H9 (cell line): ENCODE measurements at regions not wholly inside any gene's neighbourhood (a gene's known extent, or its start where the extent isn't known, plus 50 kb on each side); places are given as distances from the start of the nearest gene placed in this dataset.

Experiments
- DNase-seq: peaks from one replicate; pipeline ENCODE4 v3.0.0-alpha.2; 2017
- H2AFZ ChIP-seq: one replicate; pipeline ENCODE4 v1.6.1; 2013; ENCODE audit warnings: mild to moderate bottlenecking, low read length, control low read depth, moderate library complexity
- H2AK5ac ChIP-seq: 2 replicates; pipeline ENCODE4 v1.6.1; 2013; ENCODE audit warnings: low read length, control low read depth, mixed read lengths; ENCODE audit not compliant: insufficient read length
- H2BK120ac ChIP-seq: one replicate; pipeline ENCODE4 v1.6.1; 2013; ENCODE audit warnings: low read depth, mild to moderate bottlenecking, low read length, control low read depth, inconsistent platforms; ENCODE audit not compliant: poor library complexity, severe bottlenecking
- H2BK12ac ChIP-seq: 2 replicates; pipeline ENCODE4 v1.6.1; 2013; ENCODE audit warnings: low read length, control low read depth, mixed read lengths, low read depth; ENCODE audit not compliant: insufficient read length
- H2BK15ac ChIP-seq: 2 replicates; pipeline ENCODE4 v1.6.1; 2013; ENCODE audit warnings: low read depth, low read length, control low read depth
- H2BK20ac ChIP-seq: one replicate; pipeline ENCODE4 v1.6.1; 2013; ENCODE audit warnings: low read depth, mild to moderate bottlenecking, low read length, control low read depth, inconsistent platforms; ENCODE audit not compliant: poor library complexity, severe bottlenecking
- H2BK5ac ChIP-seq: 2 replicates; pipeline ENCODE4 v1.6.1; 2013; ENCODE audit warnings: low read length, control low read depth, mixed read lengths; ENCODE audit not compliant: insufficient read length
- H3K14ac ChIP-seq: 2 replicates; pipeline ENCODE4 v1.6.1; 2013; ENCODE audit warnings: low read length, control low read depth; ENCODE audit not compliant: insufficient read depth
- H3K18ac ChIP-seq: 2 replicates; pipeline ENCODE4 v1.6.1; 2013; ENCODE audit warnings: low read depth, mild to moderate bottlenecking, mixed read lengths, low read length, control low read depth; ENCODE audit not compliant: insufficient read length
- H3K23ac ChIP-seq: 2 replicates; pipeline ENCODE4 v1.6.1; 2013; ENCODE audit warnings: low read length, control low read depth, mixed read lengths, low read depth; ENCODE audit not compliant: insufficient read length
- H3K23me2 ChIP-seq: 2 replicates; pipeline ENCODE4 v1.6.1; 2013; ENCODE audit warnings: low read depth, mild to moderate bottlenecking, mixed read lengths, low read length, control low read depth; ENCODE audit not compliant: insufficient read length, poor library complexity, severe bottlenecking
- H3K27ac ChIP-seq: 2 replicates; pipeline ENCODE4 v1.5.1; 2013; ENCODE audit warnings: low read length, control low read depth, mixed read lengths, low read depth; ENCODE audit not compliant: insufficient read length
- H3K27me3 ChIP-seq: 2 replicates; pipeline ENCODE4 v1.6.1; 2013; ENCODE audit warnings: low read length, control low read depth, inconsistent platforms; ENCODE audit not compliant: insufficient read depth
- H3K4ac ChIP-seq: 2 replicates; pipeline ENCODE4 v1.6.1; 2013; ENCODE audit warnings: low read depth, mild to moderate bottlenecking, control low read depth, inconsistent platforms, low read length, moderate library complexity
- H3K4me1 ChIP-seq: 2 replicates; pipeline ENCODE4 v1.6.1; 2013; ENCODE audit warnings: low read length, control low read depth, inconsistent platforms; ENCODE audit not compliant: insufficient read depth
- H3K4me2 ChIP-seq: 2 replicates; pipeline ENCODE4 v1.6.1; 2013; ENCODE audit warnings: low read length, control low read depth, mixed read lengths; ENCODE audit not compliant: insufficient read length, insufficient read depth
- H3K56ac ChIP-seq: 2 replicates; pipeline ENCODE4 v1.6.1; 2013; ENCODE audit warnings: low read depth, mild to moderate bottlenecking, mixed read lengths, low read length, control low read depth; ENCODE audit not compliant: insufficient read length
- H3K79me1 ChIP-seq: 2 replicates; pipeline ENCODE4 v1.6.1; 2013; ENCODE audit warnings: low read depth, mild to moderate bottlenecking, moderate library complexity, low read length, control low read depth, inconsistent platforms; ENCODE audit not compliant: insufficient read depth, poor library complexity, severe bottlenecking
- H3K79me2 ChIP-seq: 2 replicates; pipeline ENCODE4 v1.6.1; 2013; ENCODE audit warnings: low read length, control low read depth, inconsistent platforms; ENCODE audit not compliant: insufficient read depth
- H3K9ac ChIP-seq: 2 replicates; pipeline ENCODE4 v1.6.1; 2013; ENCODE audit warnings: low read length, control low read depth, mixed read lengths; ENCODE audit not compliant: insufficient read length; ENCODE audit errors: extremely low read depth
- H3K9me3 ChIP-seq: one replicate; pipeline ENCODE4 v1.6.1; 2013; ENCODE audit warnings: low read depth, low read length, inconsistent platforms; ENCODE audit not compliant: control insufficient read depth
- H3T11ph ChIP-seq: one replicate; pipeline ENCODE4 v1.6.1; 2013; ENCODE audit warnings: mild to moderate bottlenecking, low read length, control low read depth, inconsistent platforms
- H4K20me1 ChIP-seq: one replicate; pipeline ENCODE4 v1.6.1; 2013; ENCODE audit not compliant: control insufficient read depth, insufficient read length, insufficient read depth
- H4K5ac ChIP-seq: 2 replicates; pipeline ENCODE4 v1.6.1; 2013; ENCODE audit warnings: low read depth, mild to moderate bottlenecking, mixed read lengths, low read length, control low read depth; ENCODE audit not compliant: insufficient read length
- H4K8ac ChIP-seq: replicated peaks from 2 replicates; pipeline ENCODE4 v1.6.1; 2013; ENCODE audit warnings: low read length, control low read depth, mixed read lengths, low read depth; ENCODE audit not compliant: insufficient read length
- H4K91ac ChIP-seq: 2 replicates; pipeline ENCODE4 v1.6.1; 2013; ENCODE audit warnings: low read depth, mild to moderate bottlenecking, moderate library complexity, mixed read lengths, low read length, control low read depth; ENCODE audit not compliant: insufficient read length
- H3K27ac Mint-ChIP-seq, 3 experiments: 2 replicates in 2 of 3; 3 replicates in 1 of 3; pipeline ENCODE4 v1.8.0; 2020 to 2021; ENCODE audit warnings: mixed read lengths in 3 of 3, mild to moderate bottlenecking in 1 of 3, moderate library complexity in 1 of 3
- H3K27me3 Mint-ChIP-seq: 2 replicates; pipeline ENCODE4 v1.8.0; 2021; ENCODE audit warnings: low read depth, mild to moderate bottlenecking, moderate library complexity, mixed read lengths
- H3K36me3 Mint-ChIP-seq, 3 experiments: 2 replicates in 2 of 3; 3 replicates in 1 of 3; pipeline ENCODE4 v1.8.0; 2020 to 2021; ENCODE audit warnings: low read depth in 3 of 3, mixed read lengths in 3 of 3; ENCODE audit not compliant: insufficient read depth in 1 of 3
- H3K4me1 Mint-ChIP-seq, 2 experiments: 2 replicates each; pipeline ENCODE4 v1.8.0; 2020; ENCODE audit warnings: mixed read lengths in 2 of 2
- H3K4me3 Mint-ChIP-seq, 2 experiments: 2 replicates in 1 of 2; 3 replicates in 1 of 2; pipeline ENCODE4 v1.8.0; 2020 to 2021; ENCODE audit warnings: mild to moderate bottlenecking in 2 of 2, mixed read lengths in 2 of 2, moderate library complexity in 1 of 2
- H3K9me3 Mint-ChIP-seq, 2 experiments: 2 replicates in 1 of 2; 3 replicates in 1 of 2; pipeline ENCODE4 v1.8.0; 2020; ENCODE audit warnings: mild to moderate bottlenecking in 2 of 2, mixed read lengths in 2 of 2, moderate library complexity in 1 of 2
- CTCF ChIP-seq: fragments of 200-600 bp; sonication (generic); conservative IDR thresholded peaks from 3 replicates; pipeline ENCODE4 v1.8.0; 2021; ENCODE audit warnings: antibody characterized with exemption, mild to moderate bottlenecking
- WGBS: extraction: QIAGEN DNeasy Blood & Tissue Kit; methylation state at CpG from one replicate; pipeline ENCODE4 v1.1.7; 2013; ENCODE audit warnings: missing lambda C conversion rate, low lambda C conversion rate, mixed read lengths; ENCODE audit not compliant: insufficient read length; ENCODE audit errors: extremely low coverage; 5-methylcytosine and 5-hydroxymethylcytosine counted together

DNA sequence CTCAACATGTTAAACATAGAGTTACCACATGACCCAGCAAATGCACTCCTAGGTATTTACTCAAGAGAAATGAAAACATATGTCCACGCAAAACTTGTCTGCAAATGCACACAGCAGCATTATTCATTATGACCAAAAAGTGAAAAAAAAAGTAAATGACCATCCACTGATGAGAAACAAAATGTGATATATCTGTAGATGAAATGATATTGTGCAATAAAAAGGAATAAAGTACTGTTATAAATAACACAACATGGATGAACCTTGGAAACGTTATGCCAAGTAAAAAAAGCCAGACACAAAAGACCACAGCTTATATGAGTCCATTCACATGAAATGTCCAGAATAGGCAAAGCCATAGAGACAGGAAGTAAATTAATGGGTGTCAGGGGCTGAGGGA is 61.4 kb upstream of the SKAP2 start:
- H4K91ac ChIP-seq: no peak overlapping the region
- no peak overlapping the region for H3T11ph ChIP-seq
- no peaks in the 10 kb centered on the region for H3K79me2 ChIP-seq
- Mint-ChIP-seq H3K27me3 (no peaks in the 10 kb centered on the region), H3K36me3 (no peaks in the 10 kb centered on the region), H3K4me1 (peaks cover 9 to 10% of the 10 kb centered on the region in 2 experiments; a peak in 3 of 4 replicates), H3K9me3 (no peaks in the 10 kb centered on the region), H3K4me3 (no peak overlapping the region), H3K27ac (no peak overlapping the region)
- no peak overlapping the region for H2BK5ac ChIP-seq
- H3K27me3 ChIP-seq: no peaks in the 10 kb centered on the region
- H3K27ac ChIP-seq: no peak overlapping the region
- DNase-seq: no peak
- H3K9me3 ChIP-seq: no peaks in the 10 kb centered on the region
- H3K9ac ChIP-seq: no peak overlapping the region
- no peak overlapping the region for H2BK120ac ChIP-seq
- H3K4ac ChIP-seq: no peak overlapping the region
- no peak overlapping the region for H3K56ac ChIP-seq
- no peak overlapping the region for H3K14ac ChIP-seq
- 0 out of 2 replicates have a peak, but pooled peaks cover 3% of the 10 kb centered on the region for H3K4me1 ChIP-seq
- no peak overlapping the region for H3K23ac ChIP-seq
- no peak overlapping the region for H2BK15ac ChIP-seq
- TF ChIP-seq CTCF: no peak
- H3K79me1 ChIP-seq: no peaks in the 10 kb centered on the region
- no peaks in the 10 kb centered on the region for H4K20me1 ChIP-seq
- no peak overlapping the region for H2BK20ac ChIP-seq
- H4K8ac ChIP-seq: no peak overlapping the region
- no peak overlapping the region for H2BK12ac ChIP-seq
- H2AK5ac ChIP-seq: no peak overlapping the region
- H3K4me2 ChIP-seq: no peak overlapping the region
- no peaks in the 10 kb centered on the region for H3K23me2 ChIP-seq
- no peak overlapping the region for H3K18ac ChIP-seq
- WGBS: no CpG with 5 or more reads among the region's 2 CpGs
- H4K5ac ChIP-seq: no peak overlapping the region
- H2AFZ ChIP-seq: no peak overlapping the region
